IPS DF 4.7 (cell line): ENCODE measurements at regions not wholly inside any gene's neighbourhood (a gene's known extent, or its start where the extent isn't known, plus 50 kb on each side); places are given as distances from the start of the nearest gene placed in this dataset.

Source experiments
- DNase-seq: peaks from one replicate; pipeline ENCODE4 v3.0.0-alpha.2; 2013; ENCODE audit warnings: low spot score; ENCODE audit errors: extremely low read depth

GRCh38 chr12:98198261-98198982 lies 317.0 kb upstream of the TMPO start:
- no peak for DNase-seq

GRCh38 chr12:98208816-98209215 lies 306.6 kb upstream of the TMPO start:
- no peak for DNase-seq

DNA sequence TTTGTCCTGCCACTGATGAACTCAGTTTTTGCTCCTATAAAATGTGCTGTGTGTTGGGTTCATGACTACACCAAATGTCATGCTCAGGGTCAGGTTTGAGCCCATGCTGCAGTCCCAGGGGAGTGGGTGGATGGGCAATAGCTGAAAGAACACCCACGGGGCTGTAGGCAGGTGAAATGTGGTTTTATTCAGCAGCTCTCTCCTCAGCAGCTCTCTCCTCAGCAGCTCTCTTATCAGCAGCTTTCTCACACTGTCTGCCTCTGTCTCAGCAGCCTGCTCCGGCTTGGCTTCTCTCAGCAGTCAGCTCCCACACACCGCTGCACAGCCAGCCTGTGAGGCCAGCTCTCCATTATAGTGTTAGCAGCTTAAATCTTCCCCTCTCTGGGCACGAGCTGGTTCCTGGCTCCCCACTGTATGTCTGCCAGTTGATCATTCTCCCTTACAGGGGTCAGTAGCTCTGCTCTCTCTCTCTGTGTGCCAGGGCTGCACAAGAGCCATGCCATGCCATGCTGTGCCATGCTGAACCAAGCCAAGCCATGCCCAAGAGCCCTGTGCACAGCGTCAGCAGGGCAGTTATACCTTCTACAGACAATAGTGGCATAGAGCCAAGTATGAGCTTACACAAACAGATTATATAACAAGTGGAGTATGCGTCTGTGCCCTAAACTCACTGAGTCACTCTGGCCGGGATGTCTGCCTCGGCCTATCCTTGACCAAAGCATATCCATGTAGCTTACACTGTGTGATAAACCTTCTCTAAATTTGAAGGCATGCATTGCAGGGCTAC lies 303.3 kb upstream of the TMPO start:
- DNase-seq = no peak

GRCh38 chr12:98213556-98213955 lies 301.8 kb upstream of the TMPO start:
- no peak for DNase-seq

- DNase-seq = no peak
Measured at GRCh38 chr12:98217257-98217656, 298.1 kb upstream of the TMPO start.

DNA sequence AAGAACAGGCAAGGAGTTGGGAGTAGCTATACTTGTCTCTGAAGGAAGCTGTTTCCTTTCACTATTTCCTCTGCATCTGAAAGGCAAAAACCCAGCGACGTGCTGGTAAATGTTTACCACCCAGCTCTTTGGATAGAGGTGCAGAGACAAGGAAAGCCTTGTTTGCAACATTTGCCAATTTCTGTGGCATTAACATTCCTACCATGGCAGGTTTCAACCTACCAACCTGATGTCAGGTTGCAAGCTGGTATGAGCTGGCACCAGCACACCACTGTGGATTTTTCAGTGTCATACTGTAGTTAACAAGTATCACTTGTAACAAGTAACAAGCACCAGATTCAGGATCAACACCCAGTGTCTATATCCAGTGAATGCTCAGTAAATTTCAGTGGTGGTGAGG lies 294.8 kb upstream of the TMPO start:
- DNase-seq = no peak

- no peak for DNase-seq
Measured at GRCh38 chr12:98221243-98221808, 294.1 kb upstream of the TMPO start.

GRCh38 chr12:98222135-98222534 lies 293.3 kb upstream of the TMPO start:
- no peak for DNase-seq

- no peak for DNase-seq
Measured at GRCh38 chr12:98224584-98225221, 290.7 kb upstream of the TMPO start.

DNA sequence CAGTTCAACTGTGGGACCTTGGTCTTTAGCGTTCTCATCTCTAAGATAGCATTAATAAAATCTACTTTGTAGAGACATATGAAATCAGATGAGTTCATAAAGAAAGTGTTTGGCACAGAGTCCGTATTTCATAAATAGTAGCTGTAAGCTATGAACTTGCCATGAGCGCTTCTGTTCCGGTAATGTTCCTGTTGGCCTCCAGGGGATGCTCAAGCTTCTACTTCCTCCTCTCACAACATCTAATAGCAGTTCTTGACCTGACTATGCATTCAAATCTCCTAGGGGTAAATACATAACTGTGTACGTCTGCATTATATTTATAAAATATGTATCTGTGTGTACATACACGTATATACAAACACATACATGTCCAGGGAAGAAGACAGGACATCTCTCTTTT lies 288.2 kb upstream of the TMPO start:
- DNase-seq = no peak

DNA sequence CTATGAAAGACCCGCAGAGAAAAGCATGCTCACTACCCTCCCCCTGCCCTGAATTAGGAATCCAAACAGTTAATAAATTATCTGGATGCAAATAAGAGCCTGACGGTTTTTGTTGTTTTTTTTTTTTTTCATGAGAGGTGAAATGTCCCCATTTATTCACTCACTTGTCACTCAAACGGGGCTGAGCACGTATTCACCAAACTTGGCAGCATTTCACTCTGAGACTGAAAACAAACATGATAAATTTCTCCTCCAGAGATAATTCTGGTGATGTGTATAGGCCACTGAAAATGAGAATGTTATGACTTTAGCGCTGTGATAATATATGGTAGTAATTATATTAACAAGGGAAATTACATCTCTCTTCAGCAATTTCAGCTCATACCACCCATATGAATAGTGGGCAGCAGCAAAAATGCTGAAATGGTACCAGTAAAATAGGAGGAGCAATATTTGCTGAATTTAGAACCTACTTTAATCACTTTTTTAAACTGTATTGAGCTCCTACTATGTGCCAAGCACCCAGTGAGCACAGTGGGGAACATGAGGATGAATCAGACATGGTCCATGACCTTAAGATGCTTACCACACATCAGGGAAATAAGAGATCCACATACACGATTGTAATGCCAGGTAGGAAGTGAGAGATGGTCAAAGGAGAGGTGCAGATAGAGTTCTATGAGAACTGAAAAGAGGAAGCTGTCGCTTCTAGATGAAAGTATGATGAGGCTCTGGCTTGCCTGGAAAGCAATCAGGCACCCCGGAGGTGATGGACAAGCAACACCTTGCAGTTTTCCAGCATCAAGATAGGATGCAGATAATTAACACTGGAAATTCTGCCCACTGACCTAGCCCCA lies 286.5 kb upstream of the TMPO start:
- no peak for DNase-seq

DNA sequence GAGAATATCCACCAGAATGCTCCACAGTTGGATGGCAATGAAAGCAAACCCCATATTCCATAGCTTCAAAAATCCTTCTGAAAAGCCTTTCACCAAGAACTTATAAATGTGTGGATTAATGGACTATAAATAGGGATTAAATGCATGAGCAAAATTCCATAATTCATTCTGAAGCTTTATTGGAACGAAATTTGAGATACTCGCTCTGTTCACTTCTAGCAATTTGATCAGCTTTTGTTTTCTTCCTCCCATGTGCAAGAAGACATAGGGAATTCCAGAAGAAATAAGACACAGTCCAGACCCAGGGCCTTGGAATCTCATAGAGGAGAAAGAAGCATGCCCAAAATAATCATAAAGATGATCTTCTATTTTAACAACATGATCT lies 285.9 kb upstream of the TMPO start:
- no peak for DNase-seq

GRCh38 chr12:98232753-98233390 lies 282.5 kb upstream of the TMPO start:
- DNase-seq = no peak

- DNase-seq = no peak
Measured at GRCh38 chr12:98235301-98235700, 280.1 kb upstream of the TMPO start.

- DNase-seq = no peak
Measured at GRCh38 chr12:98238515-98239130, 276.8 kb upstream of the TMPO start.

DNA sequence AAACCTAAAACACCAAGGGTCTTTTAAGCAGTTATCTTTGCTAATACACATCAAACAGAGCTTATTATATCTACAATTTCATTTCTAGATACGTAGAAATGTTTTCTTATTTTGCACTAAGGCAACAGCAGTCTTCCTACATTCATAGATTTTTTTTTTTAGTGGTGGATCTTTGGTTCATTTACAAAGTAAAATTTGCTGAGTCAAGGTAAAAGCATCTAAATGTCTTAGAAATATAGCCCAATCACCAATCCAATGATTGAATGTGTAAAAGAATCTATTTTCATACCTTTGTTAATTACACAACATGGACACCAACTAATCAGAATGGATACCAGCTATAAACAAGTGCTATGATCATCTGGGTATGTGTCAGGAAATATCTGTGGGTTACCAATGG lies 272.2 kb upstream of the TMPO start:
- no peak for DNase-seq

GRCh38 chr12:98244136-98244535 lies 271.3 kb upstream of the TMPO start:
- DNase-seq = no peak

- DNase-seq = no peak
Measured at GRCh38 chr12:98253207-98254037, 262.0 kb upstream of the TMPO start.

- DNase-seq = no peak
Measured at GRCh38 chr12:98256830-98257229, 258.6 kb upstream of the TMPO start.
